ENCODE measurements at regions not wholly inside any gene's neighbourhood (a gene's known extent, or its start where the extent isn't known, plus 50 kb on each side); places are given as distances from the start of the nearest gene placed in this dataset.

- in situ Hi-C loops (cut with MboI): no loop called here
- ChIA-PET CTCF (no interaction called here), RAD21 (ENCODE audit: unreplicated experiment) (no interaction called here), SMC1A (ENCODE audit: uncharacterized antibody, unreplicated experiment) (interaction anchor here (0.7 kb wide), 1 partner anchor 16 kb away, joined by 4 read pairs; no protein-coding TSS in a partner anchor), POLR2A (interaction anchor here (0.6 kb wide), 1 partner anchor 160 kb away, joined by 4 read pairs; no protein-coding TSS in a partner anchor)
- no TSS peak for BruUV-seq (replicated peaks)
- 8% methylated on average over 5 of the region's 5 CpGs for WGBS (ENCODE audit: insufficient coverage, insufficient replicate concordance, low lambda C conversion rate, missing lambda C conversion rate)
- no peaks in the 10 kb centered on the region for H3K79me2 ChIP-seq (ENCODE audit: control insufficient read depth, insufficient read depth, low read length)
- DNase-seq (ENCODE audit: low read depth, low spot score): no peak
- no peaks in the 10 kb centered on the region for H3K4me1 ChIP-seq (ENCODE audit: control insufficient read depth, insufficient read depth, low read length)
- no peaks in the 10 kb centered on the region for H4K20me1 ChIP-seq (ENCODE audit: control insufficient read depth, insufficient read depth)
- TF ChIP-seq MLLT1 (IDR thresholded peaks at IDR 0.05) (no peak), NFIC (IDR thresholded peaks at IDR 0.05; ENCODE audit: low read depth, low read length) (no peak), E4F1 (IDR thresholded peaks at IDR 0.05; ENCODE audit: borderline replicate concordance, partially characterized antibody) (no peak), ZNF24 (IDR thresholded peaks at IDR 0.05) (no peak), HDAC2 (IDR thresholded peaks at IDR 0.05) (no peak)
- H3K27me3 ChIP-seq (replicated peaks in 1 of 2; ENCODE audit: control insufficient read depth in 2 of 2, insufficient read depth in 2 of 2, low read length in 1 of 2): no peaks in the 10 kb centered on the region
- no peak for FAIRE-seq
- H3K4me3 ChIP-seq: no peak overlapping the region
- H3K9me3 ChIP-seq (replicated peaks; ENCODE audit: control insufficient read depth, insufficient read depth, low read length): no peaks in the 10 kb centered on the region
- intact Hi-C loops (cut with micrococcal nuclease; ENCODE audit: unreplicated experiment): no loop called here
- ATAC-seq: no peak
- H3K9ac ChIP-seq (ENCODE audit: control insufficient read depth, insufficient read depth, low read length): no peak overlapping the region
- no peak overlapping the region for H2AFZ ChIP-seq (ENCODE audit: control insufficient read depth, low read depth, low read length)
- H3K27ac ChIP-seq (ENCODE audit: control insufficient read depth, insufficient read depth): no peak overlapping the region
- no peaks in the 10 kb centered on the region for H3K36me3 ChIP-seq (ENCODE audit: control insufficient read depth in 2 of 2, insufficient read depth in 2 of 2, low read length in 1 of 2)
- H3K4me2 ChIP-seq (ENCODE audit: control insufficient read depth, insufficient read depth): no peak overlapping the region
These were observed 650.9 kb upstream of the IGFBP3 start for GRCh38 chr7:46571996-46572395.
